ENCODE measurements at regions not wholly inside any gene's neighbourhood (a gene's known extent, or its start where the extent isn't known, plus 50 kb on each side); places are given as distances from the start of the nearest gene placed in this dataset.

DNA sequence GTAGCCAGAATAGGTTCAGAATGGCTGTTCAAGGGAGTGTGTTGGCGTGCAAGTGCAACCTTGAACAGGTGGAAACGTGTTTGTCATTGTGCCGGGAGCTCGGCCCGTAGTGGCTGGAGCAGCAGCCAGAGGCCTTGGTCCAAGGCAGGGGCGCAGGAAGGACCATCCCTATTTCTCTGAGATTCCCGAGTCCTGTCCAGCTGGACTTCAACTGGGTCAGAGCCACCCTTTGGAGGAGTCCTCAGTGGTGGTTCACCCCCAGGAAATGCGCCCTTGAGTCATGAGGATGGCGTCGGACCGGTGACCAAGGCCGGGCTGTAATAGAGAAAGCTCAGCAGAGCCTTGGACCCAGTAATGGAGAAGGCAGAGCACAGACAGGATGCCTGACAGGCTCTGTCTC is 1402.0 kb downstream of the BRD1 start:
- TF ChIP-seq, protein P1, sequence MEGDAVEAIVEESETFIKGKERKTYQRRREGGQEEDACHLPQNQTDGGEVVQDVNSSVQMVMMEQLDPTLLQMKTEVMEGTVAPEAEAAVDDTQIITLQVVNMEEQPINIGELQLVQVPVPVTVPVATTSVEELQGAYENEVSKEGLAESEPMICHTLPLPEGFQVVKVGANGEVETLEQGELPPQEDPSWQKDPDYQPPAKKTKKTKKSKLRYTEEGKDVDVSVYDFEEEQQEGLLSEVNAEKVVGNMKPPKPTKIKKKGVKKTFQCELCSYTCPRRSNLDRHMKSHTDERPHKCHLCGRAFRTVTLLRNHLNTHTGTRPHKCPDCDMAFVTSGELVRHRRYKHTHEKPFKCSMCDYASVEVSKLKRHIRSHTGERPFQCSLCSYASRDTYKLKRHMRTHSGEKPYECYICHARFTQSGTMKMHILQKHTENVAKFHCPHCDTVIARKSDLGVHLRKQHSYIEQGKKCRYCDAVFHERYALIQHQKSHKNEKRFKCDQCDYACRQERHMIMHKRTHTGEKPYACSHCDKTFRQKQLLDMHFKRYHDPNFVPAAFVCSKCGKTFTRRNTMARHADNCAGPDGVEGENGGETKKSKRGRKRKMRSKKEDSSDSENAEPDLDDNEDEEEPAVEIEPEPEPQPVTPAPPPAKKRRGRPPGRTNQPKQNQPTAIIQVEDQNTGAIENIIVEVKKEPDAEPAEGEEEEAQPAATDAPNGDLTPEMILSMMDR (IDR thresholded peaks at IDR 0.05), result no peak
- DNase-seq (ENCODE audit: low spot score) (no peak), ATAC-seq (ENCODE audit: insufficient number of reproducible peaks, low FRiP score, low read depth) (no peak)
- H3K27me3 ChIP-seq (replicated peaks; ENCODE audit: insufficient read depth), result no peaks in the 10 kb centered on the region
- H3K27ac ChIP-seq, result no peak overlapping the region
- no peaks in the 10 kb centered on the region for H3K36me3 ChIP-seq
- no peaks in the 10 kb centered on the region for H3K4me1 ChIP-seq (ENCODE audit: control insufficient read depth in 1 of 2, low read depth in 2 of 2)
- no peak overlapping the region for H3K4me3 ChIP-seq
- H3K9me3 ChIP-seq, result no peaks in the 10 kb centered on the region

DNA sequence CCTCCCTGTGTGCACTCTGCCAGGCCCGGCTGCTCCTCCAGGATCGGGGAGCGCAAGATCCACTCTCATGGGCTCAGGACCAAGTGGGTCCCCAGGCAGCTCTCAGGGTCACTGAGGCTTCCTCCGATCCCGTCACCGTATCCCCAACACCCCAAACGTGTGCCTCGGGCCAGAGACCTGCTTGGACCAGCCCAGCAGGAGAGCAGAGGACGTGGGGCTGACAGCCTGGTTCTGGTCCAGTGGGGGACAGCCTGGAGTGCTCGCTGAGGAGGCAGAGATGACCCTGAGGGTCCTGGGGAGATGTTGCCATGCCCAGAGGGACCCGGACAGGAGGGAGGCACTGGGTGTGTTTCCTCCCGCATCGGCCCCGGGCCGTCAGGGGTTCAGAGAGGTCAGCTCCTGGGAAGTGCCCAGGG is 1402.6 kb downstream of the BRD1 start:
- Histone ChIP-seq H3K36me3 (no peaks in the 10 kb centered on the region), H3K4me1 (ENCODE audit: control insufficient read depth in 1 of 2, low read depth in 2 of 2) (no peaks in the 10 kb centered on the region), H3K9me3 (no peaks in the 10 kb centered on the region), H3K4me3 (no peak overlapping the region), H3K27me3 (replicated peaks; ENCODE audit: insufficient read depth) (no peaks in the 10 kb centered on the region), H3K27ac (no peak overlapping the region)
- ATAC-seq (ENCODE audit: insufficient number of reproducible peaks, low FRiP score, low read depth), result no peak
- DNase-seq (ENCODE audit: low spot score), result no peak
- TF ChIP-seq, protein P1 (IDR thresholded peaks at IDR 0.05), result no peak

DNA sequence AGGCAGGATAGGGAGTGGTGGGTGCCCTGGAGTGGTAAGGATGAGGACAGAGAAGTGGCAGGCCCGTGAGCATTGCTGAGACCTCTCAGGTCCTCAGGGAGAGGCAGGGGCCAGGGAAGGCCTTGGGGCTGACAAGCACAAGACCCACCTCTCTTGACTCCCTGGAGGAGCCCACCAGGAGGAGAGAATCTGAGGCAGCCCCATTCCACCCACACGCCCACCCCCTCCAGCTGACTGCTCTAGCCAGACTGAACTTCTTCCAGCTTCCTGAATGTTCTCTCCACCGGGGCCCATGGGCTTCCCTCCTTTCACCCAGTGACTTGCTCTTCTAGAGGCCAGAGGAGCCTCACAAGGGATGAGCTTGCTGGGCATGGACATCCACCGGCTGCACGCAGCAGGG is 1403.0 kb downstream of the BRD1 start:
- H3K27me3 ChIP-seq (replicated peaks; ENCODE audit: insufficient read depth), result no peaks in the 10 kb centered on the region
- ATAC-seq (ENCODE audit: insufficient number of reproducible peaks, low FRiP score, low read depth), result no peak
- TF ChIP-seq, protein P1 (IDR thresholded peaks at IDR 0.05), result no peak
- no peak for DNase-seq (ENCODE audit: low spot score)
- no peak overlapping the region for H3K27ac ChIP-seq
- H3K4me3 ChIP-seq, result no peak overlapping the region
- no peaks in the 10 kb centered on the region for H3K36me3 ChIP-seq
- H3K9me3 ChIP-seq, result no peaks in the 10 kb centered on the region
- H3K4me1 ChIP-seq (ENCODE audit: control insufficient read depth in 1 of 2, low read depth in 2 of 2), result no peaks in the 10 kb centered on the region

DNA sequence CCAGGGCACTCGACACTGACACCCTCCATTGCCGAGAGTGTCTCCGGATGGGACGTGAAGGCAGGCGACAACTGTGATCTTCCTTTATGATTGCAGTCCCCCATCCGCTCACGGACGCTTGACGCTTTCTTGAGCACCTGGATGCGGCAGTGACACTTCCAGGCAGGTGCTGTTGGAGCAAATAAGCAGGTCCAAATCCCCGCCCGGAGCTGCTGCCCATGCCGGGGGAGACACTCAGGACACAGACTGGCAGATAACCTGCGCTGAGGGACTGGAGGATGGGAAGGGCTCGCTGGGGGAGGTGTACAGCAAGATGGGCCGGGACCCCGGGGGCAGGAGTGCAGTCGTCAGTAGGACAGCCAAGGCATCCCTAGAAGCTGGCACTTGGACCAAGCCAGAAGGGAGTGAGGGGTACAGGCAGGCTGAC is 1403.5 kb downstream of the BRD1 start:
- Histone ChIP-seq H3K4me1 (ENCODE audit: control insufficient read depth in 1 of 2, low read depth in 2 of 2) (no peaks in the 10 kb centered on the region), H3K27me3 (replicated peaks; ENCODE audit: insufficient read depth) (no peaks in the 10 kb centered on the region), H3K4me3 (no peak overlapping the region), H3K36me3 (no peaks in the 10 kb centered on the region), H3K27ac (no peak overlapping the region), H3K9me3 (no peaks in the 10 kb centered on the region)
- ATAC-seq (ENCODE audit: insufficient number of reproducible peaks, low FRiP score, low read depth), result no peak
- DNase-seq (ENCODE audit: low spot score), result no peak
- TF ChIP-seq, protein P1 (IDR thresholded peaks at IDR 0.05), result no peak

DNA sequence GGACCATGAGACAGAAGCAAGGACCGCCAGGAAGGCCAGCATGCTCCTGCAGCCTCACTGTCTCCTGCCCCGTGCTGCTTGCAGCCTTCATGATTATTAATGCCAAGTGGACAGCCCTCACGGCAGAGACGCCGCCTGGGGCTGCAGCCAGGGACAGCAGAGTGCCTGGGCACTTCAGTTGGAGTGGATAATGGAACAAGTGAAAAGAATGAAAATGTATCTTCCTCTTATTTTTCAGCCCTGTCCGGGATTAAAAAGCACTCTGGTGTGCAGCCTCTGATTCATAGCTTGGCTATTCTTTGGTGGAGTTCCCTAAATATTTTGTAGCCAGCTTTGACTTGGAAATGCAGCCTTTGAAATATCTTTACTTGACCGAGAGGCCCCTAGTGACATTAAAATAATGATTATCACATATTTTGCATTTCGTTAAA is 1404.2 kb downstream of the BRD1 start:
- no peak overlapping the region for H3K27ac ChIP-seq
- TF ChIP-seq, protein P1 (IDR thresholded peaks at IDR 0.05), result no peak
- no peak for DNase-seq (ENCODE audit: low spot score)
- ATAC-seq (ENCODE audit: insufficient number of reproducible peaks, low FRiP score, low read depth), result no peak
- no peak overlapping the region for H3K4me3 ChIP-seq
- H3K4me1 ChIP-seq (ENCODE audit: control insufficient read depth in 1 of 2, low read depth in 2 of 2), result no peaks in the 10 kb centered on the region
- no peaks in the 10 kb centered on the region for H3K36me3 ChIP-seq
- H3K27me3 ChIP-seq (replicated peaks; ENCODE audit: insufficient read depth), result no peaks in the 10 kb centered on the region
- H3K9me3 ChIP-seq, result no peaks in the 10 kb centered on the region
